Nephron (organoid): ENCODE measurements at regions not wholly inside any gene's neighbourhood (a gene's known extent, or its start where the extent isn't known, plus 50 kb on each side); places are given as distances from the start of the nearest gene placed in this dataset.

Experiments used
- H3K27ac Mint-ChIP-seq, 3 experiments: 2 replicates each; pipeline ENCODE4 v1.8.0; 2020; ENCODE audit warnings: mixed read lengths in 3 of 3, mild to moderate bottlenecking in 2 of 3, moderate library complexity in 1 of 3
- H3K27me3 Mint-ChIP-seq: 2 replicates; pipeline ENCODE4 v1.8.0; 2021; ENCODE audit warnings: low read depth, mild to moderate bottlenecking, moderate library complexity, mixed read lengths
- H3K36me3 Mint-ChIP-seq: 2 replicates; pipeline ENCODE4 v1.8.0; 2020; ENCODE audit warnings: low read depth, mixed read lengths
- H3K4me1 Mint-ChIP-seq: 2 replicates; pipeline ENCODE4 v1.8.0; 2020; ENCODE audit warnings: mixed read lengths
- H3K4me3 Mint-ChIP-seq, 3 experiments: 2 replicates each; pipeline ENCODE4 v1.8.0; 2020; ENCODE audit warnings: mild to moderate bottlenecking in 3 of 3, mixed read lengths in 3 of 3, moderate library complexity in 2 of 3
- H3K9me3 Mint-ChIP-seq: 2 replicates; pipeline ENCODE4 v1.8.0; 2020; ENCODE audit warnings: mixed read lengths
- TF ChIP-seq, protein P1 (sequence below), 3 experiments: fragments of 200-600 bp; sonication (generic); IDR thresholded peaks; one replicate each; pipeline ENCODE4 v1.5.0; 2021; ENCODE audit warnings: antibody characterized with exemption in 3 of 3; ENCODE audit not compliant: unreplicated experiment in 3 of 3

DNA sequence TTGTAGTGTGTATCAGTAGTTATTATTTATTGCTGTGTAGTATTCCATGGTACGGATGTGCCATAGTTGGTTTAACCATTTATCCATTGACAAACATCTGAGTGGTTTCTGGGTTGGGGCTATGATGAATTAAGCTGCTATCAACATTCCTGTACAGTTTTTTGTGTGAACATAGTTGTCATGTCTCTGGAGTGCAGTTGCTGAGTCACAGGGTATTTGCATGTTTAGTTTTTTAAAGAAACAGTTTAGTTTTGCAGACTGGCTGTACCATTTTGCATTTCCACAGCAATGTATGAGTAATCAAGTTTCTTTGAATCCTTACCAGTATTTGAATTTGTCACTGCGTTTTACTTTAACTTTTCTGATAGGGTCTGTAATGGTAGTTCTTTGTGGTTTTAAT lies 516.7 kb upstream of the CELF2 start:
- Mint-ChIP-seq H3K27ac (no peak overlapping the region), H3K36me3 (no peaks in the 10 kb centered on the region), H3K4me3 (no peak overlapping the region), H3K27me3 (peaks cover 7% of the 10 kb centered on the region), H3K4me1 (no peaks in the 10 kb centered on the region), H3K9me3 (peaks cover 41% of the 10 kb centered on the region)
- TF ChIP-seq, protein P1, sequence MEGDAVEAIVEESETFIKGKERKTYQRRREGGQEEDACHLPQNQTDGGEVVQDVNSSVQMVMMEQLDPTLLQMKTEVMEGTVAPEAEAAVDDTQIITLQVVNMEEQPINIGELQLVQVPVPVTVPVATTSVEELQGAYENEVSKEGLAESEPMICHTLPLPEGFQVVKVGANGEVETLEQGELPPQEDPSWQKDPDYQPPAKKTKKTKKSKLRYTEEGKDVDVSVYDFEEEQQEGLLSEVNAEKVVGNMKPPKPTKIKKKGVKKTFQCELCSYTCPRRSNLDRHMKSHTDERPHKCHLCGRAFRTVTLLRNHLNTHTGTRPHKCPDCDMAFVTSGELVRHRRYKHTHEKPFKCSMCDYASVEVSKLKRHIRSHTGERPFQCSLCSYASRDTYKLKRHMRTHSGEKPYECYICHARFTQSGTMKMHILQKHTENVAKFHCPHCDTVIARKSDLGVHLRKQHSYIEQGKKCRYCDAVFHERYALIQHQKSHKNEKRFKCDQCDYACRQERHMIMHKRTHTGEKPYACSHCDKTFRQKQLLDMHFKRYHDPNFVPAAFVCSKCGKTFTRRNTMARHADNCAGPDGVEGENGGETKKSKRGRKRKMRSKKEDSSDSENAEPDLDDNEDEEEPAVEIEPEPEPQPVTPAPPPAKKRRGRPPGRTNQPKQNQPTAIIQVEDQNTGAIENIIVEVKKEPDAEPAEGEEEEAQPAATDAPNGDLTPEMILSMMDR (IDR thresholded peaks at IDR 0.05; ENCODE audit: unreplicated experiment in 3 of 3) = no peak

DNA sequence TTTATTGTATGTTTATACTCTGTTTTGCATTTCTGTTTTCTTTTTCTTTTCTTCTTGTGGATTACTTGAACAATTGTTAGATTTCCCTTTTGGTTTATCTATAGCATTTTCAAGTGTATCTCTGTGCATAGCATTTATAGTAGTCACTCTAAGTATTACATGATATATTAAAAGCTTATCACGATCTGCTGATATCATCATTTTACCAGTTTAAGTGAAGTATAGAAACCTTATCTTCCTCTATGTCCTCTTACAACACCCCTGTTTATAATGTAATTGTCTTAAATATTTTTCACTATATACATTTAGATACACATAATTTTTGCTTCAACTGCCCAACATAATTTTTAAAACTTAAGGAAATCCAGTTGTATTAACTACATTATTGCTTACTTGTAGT lies 513.9 kb upstream of the CELF2 start:
- Mint-ChIP-seq H3K36me3 (no peaks in the 10 kb centered on the region), H3K4me3 (no peak overlapping the region), H3K9me3 (peaks cover 36% of the 10 kb centered on the region)

DNA sequence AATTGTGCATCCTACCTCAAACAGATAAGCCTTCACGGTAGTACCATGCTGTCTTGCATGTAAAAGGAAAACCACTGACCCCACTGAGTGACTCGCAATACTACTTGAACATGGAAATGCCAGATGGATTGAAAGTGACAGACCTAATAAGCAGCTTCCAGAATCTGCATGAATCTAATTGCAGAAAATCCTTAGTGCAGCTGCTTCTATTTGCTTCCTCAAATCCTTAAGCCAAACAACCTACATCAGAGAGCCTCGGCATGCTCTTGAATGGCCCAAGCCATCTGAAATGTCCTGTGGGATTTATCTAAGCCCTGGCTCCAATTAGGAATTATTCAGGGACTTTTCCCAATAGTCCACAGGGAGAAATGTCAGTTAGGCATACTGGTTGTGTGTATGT lies 509.5 kb upstream of the CELF2 start:
- H3K4me3 Mint-ChIP-seq = no peak overlapping the region
- no peaks in the 10 kb centered on the region for H3K36me3 Mint-ChIP-seq
- no peaks in the 10 kb centered on the region for H3K4me1 Mint-ChIP-seq
- H3K27me3 Mint-ChIP-seq = peaks cover 18% of the 10 kb centered on the region
- peaks cover 20% of the 10 kb centered on the region for H3K9me3 Mint-ChIP-seq
- no peak overlapping the region for H3K27ac Mint-ChIP-seq
- TF ChIP-seq, protein P1 (IDR thresholded peaks at IDR 0.05; ENCODE audit: unreplicated experiment in 3 of 3) = no peak

More for the DNA sequence above, 513.9 kb upstream of the CELF2 start:
- TF ChIP-seq, protein P1 (IDR thresholded peaks at IDR 0.05; ENCODE audit: unreplicated experiment in 3 of 3) = no peak
- Mint-ChIP-seq H3K4me1 (no peaks in the 10 kb centered on the region), H3K27ac (no peak overlapping the region), H3K27me3 (peaks cover 11% of the 10 kb centered on the region)

DNA sequence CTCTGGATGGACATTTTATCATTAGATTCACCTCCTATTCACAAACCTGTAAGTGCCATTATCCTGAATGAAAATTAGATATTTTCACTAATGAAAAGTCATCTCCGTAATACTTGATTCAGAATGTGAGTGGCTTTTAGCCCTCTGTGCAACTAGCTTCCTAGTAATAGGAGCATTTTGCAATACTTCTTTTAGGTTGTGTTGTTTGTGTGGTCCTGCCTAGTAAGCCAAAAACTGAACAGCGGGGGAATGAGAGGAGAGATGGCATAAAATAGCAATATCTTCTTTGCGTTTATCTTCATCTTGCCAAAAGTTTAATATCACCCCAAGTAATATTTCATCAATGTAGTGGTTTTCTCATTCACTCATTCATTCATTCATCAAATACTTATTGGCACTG lies 507.5 kb upstream of the CELF2 start:
- TF ChIP-seq, protein P1 (IDR thresholded peaks at IDR 0.05; ENCODE audit: unreplicated experiment in 3 of 3) = no peak
- H3K36me3 Mint-ChIP-seq = no peaks in the 10 kb centered on the region
- H3K27me3 Mint-ChIP-seq = peaks cover 30% of the 10 kb centered on the region
- H3K4me1 Mint-ChIP-seq = peaks cover 5% of the 10 kb centered on the region
- H3K27ac Mint-ChIP-seq = no peak overlapping the region
- H3K9me3 Mint-ChIP-seq = peaks cover 5% of the 10 kb centered on the region
- no peak overlapping the region for H3K4me3 Mint-ChIP-seq

DNA sequence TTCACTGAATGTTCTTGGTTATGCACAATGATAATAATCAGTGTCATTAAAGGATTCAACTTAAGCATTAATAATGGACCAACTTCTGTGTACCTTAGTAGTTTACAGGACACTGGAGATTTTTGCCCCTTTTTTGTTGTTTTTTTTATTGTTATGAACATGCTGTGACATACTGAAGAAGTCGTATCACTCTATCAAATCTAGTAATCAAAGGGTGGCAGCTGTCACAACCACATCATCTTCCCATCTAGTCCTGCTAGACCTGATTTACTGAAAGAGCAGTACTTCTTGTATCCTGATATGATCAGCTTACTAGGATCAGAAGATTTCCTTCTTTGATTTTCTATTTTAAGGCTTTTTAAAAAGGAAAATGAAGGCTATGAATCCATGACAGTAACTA lies 504.6 kb upstream of the CELF2 start:
- H3K4me1 Mint-ChIP-seq = peaks cover 5% of the 10 kb centered on the region
- H3K9me3 Mint-ChIP-seq = peaks cover 5% of the 10 kb centered on the region
- TF ChIP-seq, protein P1 (IDR thresholded peaks at IDR 0.05; ENCODE audit: unreplicated experiment in 3 of 3) = no peak
- no peaks in the 10 kb centered on the region for H3K36me3 Mint-ChIP-seq
- H3K4me3 Mint-ChIP-seq = no peak overlapping the region
- no peak overlapping the region for H3K27ac Mint-ChIP-seq
- H3K27me3 Mint-ChIP-seq = peaks cover 31% of the 10 kb centered on the region

DNA sequence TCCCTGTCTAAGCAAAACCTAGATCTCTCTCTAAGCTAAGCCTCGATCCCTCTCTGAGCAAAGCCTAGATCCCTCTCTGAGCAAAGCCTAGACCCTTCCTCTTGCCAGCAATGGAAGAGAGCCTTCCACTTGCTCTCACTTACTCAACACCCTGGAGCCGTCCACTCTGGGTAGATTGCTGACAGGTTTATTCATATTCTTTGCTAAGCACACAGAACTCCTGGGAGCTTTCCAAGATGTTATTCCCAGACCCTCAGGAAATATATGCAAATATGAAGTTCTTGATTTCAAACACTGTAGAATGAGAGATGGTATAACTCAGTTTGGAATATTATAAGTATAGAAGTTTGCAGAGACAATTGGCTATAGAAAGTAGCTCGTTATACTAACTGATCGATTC lies 503.8 kb upstream of the CELF2 start:
- Mint-ChIP-seq H3K4me1 (peaks cover 5% of the 10 kb centered on the region), H3K4me3 (no peak overlapping the region), H3K27ac (no peak overlapping the region)

More for the DNA sequence above, 503.8 kb upstream of the CELF2 start:
- TF ChIP-seq, protein P1 (IDR thresholded peaks at IDR 0.05; ENCODE audit: unreplicated experiment in 3 of 3) = no peak
- H3K27me3 Mint-ChIP-seq = peaks cover 27% of the 10 kb centered on the region
- peaks cover 3% of the 10 kb centered on the region for H3K9me3 Mint-ChIP-seq
- no peaks in the 10 kb centered on the region for H3K36me3 Mint-ChIP-seq
